ENCODE measurements at regions not wholly inside any gene's neighbourhood (a gene's known extent, or its start where the extent isn't known, plus 50 kb on each side); places are given as distances from the start of the nearest gene placed in this dataset.
"Not testable (repeated sequence)": the region's sequence is repeated elsewhere in the genome, so short reads cannot be mapped to it uniquely, and the experiment has no call there.

GRCh38 chr1:98575955-98576354 is 85.6 kb upstream of the SNX7 start:
- intact Hi-C loops (cut with micrococcal nuclease) = no loop called here
- H3K27me3 Mint-ChIP-seq = no peaks in the 10 kb centered on the region
- H3K4me3 Mint-ChIP-seq = no peak overlapping the region
- no peaks in the 10 kb centered on the region for H3K4me1 Mint-ChIP-seq (ENCODE audit: low read depth)
- peaks cover 8% of the 10 kb centered on the region for H3K9me3 Mint-ChIP-seq
- H3K27ac Mint-ChIP-seq = no peak overlapping the region
- no peaks in the 10 kb centered on the region for H3K36me3 Mint-ChIP-seq (ENCODE audit: low read depth)

- Mint-ChIP-seq H3K27ac (no peak overlapping the region), H3K9me3 (peaks cover 49% of the 10 kb centered on the region), H3K36me3 (ENCODE audit: low read depth) (no peaks in the 10 kb centered on the region), H3K4me1 (ENCODE audit: low read depth) (no peaks in the 10 kb centered on the region), H3K4me3 (no peak overlapping the region), H3K27me3 (no peaks in the 10 kb centered on the region)
- intact Hi-C loops (cut with micrococcal nuclease) = no loop called here
Measured at GRCh38 chr1:98565951-98566350, 95.6 kb upstream of the SNX7 start.

- intact Hi-C loops (cut with micrococcal nuclease) = no loop called here
- no peaks in the 10 kb centered on the region for H3K36me3 Mint-ChIP-seq (ENCODE audit: low read depth)
- no peaks in the 10 kb centered on the region for H3K4me1 Mint-ChIP-seq (ENCODE audit: low read depth)
- H3K27me3 Mint-ChIP-seq = no peaks in the 10 kb centered on the region
- H3K4me3 Mint-ChIP-seq = no peak overlapping the region
- H3K9me3 Mint-ChIP-seq = peaks cover 35% of the 10 kb centered on the region
- no peak overlapping the region for H3K27ac Mint-ChIP-seq
Measured at GRCh38 chr1:98559291-98559690, 102.2 kb upstream of the SNX7 start.

- no peak overlapping the region for H3K27ac Mint-ChIP-seq
- H3K27me3 Mint-ChIP-seq = no peaks in the 10 kb centered on the region
- intact Hi-C loops (cut with micrococcal nuclease) = no loop called here
Measured at GRCh38 chr1:98557895-98558294, 103.6 kb upstream of the SNX7 start.

GRCh38 chr1:98556521-98557158 is 104.9 kb upstream of the SNX7 start:
- Mint-ChIP-seq H3K27ac (no peak overlapping the region), H3K27me3 (no peaks in the 10 kb centered on the region), H3K9me3 (peaks cover 10% of the 10 kb centered on the region), H3K4me1 (ENCODE audit: low read depth) (no peaks in the 10 kb centered on the region), H3K4me3 (no peak overlapping the region), H3K36me3 (ENCODE audit: low read depth) (no peaks in the 10 kb centered on the region)
- intact Hi-C loops (cut with micrococcal nuclease) = no loop called here

More at GRCh38 chr1:98557895-98558294, 103.6 kb upstream of the SNX7 start:
- H3K36me3 Mint-ChIP-seq (ENCODE audit: low read depth) = no peaks in the 10 kb centered on the region
- no peaks in the 10 kb centered on the region for H3K4me1 Mint-ChIP-seq (ENCODE audit: low read depth)
- peaks cover 21% of the 10 kb centered on the region for H3K9me3 Mint-ChIP-seq
- no peak overlapping the region for H3K4me3 Mint-ChIP-seq

- Mint-ChIP-seq H3K4me3 (no peak overlapping the region), H3K4me1 (ENCODE audit: low read depth) (no peaks in the 10 kb centered on the region), H3K9me3 (peaks cover 8% of the 10 kb centered on the region), H3K36me3 (ENCODE audit: low read depth) (no peaks in the 10 kb centered on the region), H3K27me3 (no peaks in the 10 kb centered on the region), H3K27ac (no peak overlapping the region)
- intact Hi-C loops (cut with micrococcal nuclease) = no loop called here
Measured at GRCh38 chr1:98555814-98556213, 105.7 kb upstream of the SNX7 start.

- H3K4me1 Mint-ChIP-seq (ENCODE audit: low read depth); H3K36me3 Mint-ChIP-seq (ENCODE audit: low read depth); H3K27ac Mint-ChIP-seq; intact Hi-C loops (cut with micrococcal nuclease); H3K27me3 Mint-ChIP-seq; H3K9me3 Mint-ChIP-seq; H3K4me3 Mint-ChIP-seq: not testable (repeated sequence)
Measured at GRCh38 chr1:98552576-98553074, 108.9 kb upstream of the SNX7 start.

GRCh38 chr1:98550076-98550475 is 111.4 kb upstream of the SNX7 start:
- no peak overlapping the region for H3K4me3 Mint-ChIP-seq
- H3K9me3 Mint-ChIP-seq = peaks cover 8% of the 10 kb centered on the region
- no peaks in the 10 kb centered on the region for H3K4me1 Mint-ChIP-seq (ENCODE audit: low read depth)
- no peaks in the 10 kb centered on the region for H3K27me3 Mint-ChIP-seq
- intact Hi-C loops (cut with micrococcal nuclease) = no loop called here
- no peaks in the 10 kb centered on the region for H3K36me3 Mint-ChIP-seq (ENCODE audit: low read depth)
- no peak overlapping the region for H3K27ac Mint-ChIP-seq

- H3K4me3 Mint-ChIP-seq = no peak overlapping the region
- no peaks in the 10 kb centered on the region for H3K36me3 Mint-ChIP-seq (ENCODE audit: low read depth)
- H3K4me1 Mint-ChIP-seq (ENCODE audit: low read depth) = no peaks in the 10 kb centered on the region
- intact Hi-C loops (cut with micrococcal nuclease) = no loop called here
- H3K27me3 Mint-ChIP-seq = no peaks in the 10 kb centered on the region
- H3K9me3 Mint-ChIP-seq = peaks cover 3% of the 10 kb centered on the region
- no peak overlapping the region for H3K27ac Mint-ChIP-seq
Measured at GRCh38 chr1:98546319-98546718, 115.2 kb upstream of the SNX7 start.

GRCh38 chr1:98538106-98538505 is 123.4 kb upstream of the SNX7 start:
- Mint-ChIP-seq H3K27me3 (no peaks in the 10 kb centered on the region), H3K36me3 (ENCODE audit: low read depth) (no peaks in the 10 kb centered on the region), H3K9me3 (peaks cover 15% of the 10 kb centered on the region), H3K4me3 (no peak overlapping the region), H3K4me1 (ENCODE audit: low read depth) (no peaks in the 10 kb centered on the region), H3K27ac (no peak overlapping the region)
- intact Hi-C loops (cut with micrococcal nuclease) = no loop called here

GRCh38 chr1:98523256-98523655 is 138.3 kb upstream of the SNX7 start:
- no peak overlapping the region for H3K27ac Mint-ChIP-seq
- H3K36me3 Mint-ChIP-seq (ENCODE audit: low read depth) = no peaks in the 10 kb centered on the region
- H3K4me3 Mint-ChIP-seq = no peak overlapping the region
- H3K4me1 Mint-ChIP-seq (ENCODE audit: low read depth) = no peaks in the 10 kb centered on the region
- peaks cover 48% of the 10 kb centered on the region for H3K9me3 Mint-ChIP-seq
- intact Hi-C loops (cut with micrococcal nuclease) = no loop called here
- no peaks in the 10 kb centered on the region for H3K27me3 Mint-ChIP-seq

GRCh38 chr1:98516306-98516705 is 145.2 kb upstream of the SNX7 start:
- no peaks in the 10 kb centered on the region for H3K4me1 Mint-ChIP-seq (ENCODE audit: low read depth)
- peaks cover 24% of the 10 kb centered on the region for H3K9me3 Mint-ChIP-seq
- no peaks in the 10 kb centered on the region for H3K36me3 Mint-ChIP-seq (ENCODE audit: low read depth)
- H3K27me3 Mint-ChIP-seq = no peaks in the 10 kb centered on the region
- no peak overlapping the region for H3K4me3 Mint-ChIP-seq
- intact Hi-C loops (cut with micrococcal nuclease) = no loop called here
- no peak overlapping the region for H3K27ac Mint-ChIP-seq

GRCh38 chr1:98515744-98516143 is 145.8 kb upstream of the SNX7 start:
- H3K4me3 Mint-ChIP-seq = no peak overlapping the region
- no peaks in the 10 kb centered on the region for H3K36me3 Mint-ChIP-seq (ENCODE audit: low read depth)
- H3K27ac Mint-ChIP-seq = no peak overlapping the region
- H3K4me1 Mint-ChIP-seq (ENCODE audit: low read depth) = no peaks in the 10 kb centered on the region
- intact Hi-C loops (cut with micrococcal nuclease) = no loop called here
- H3K27me3 Mint-ChIP-seq = no peaks in the 10 kb centered on the region
- H3K9me3 Mint-ChIP-seq = peaks cover 24% of the 10 kb centered on the region

- H3K27me3 Mint-ChIP-seq; intact Hi-C loops (cut with micrococcal nuclease); H3K4me3 Mint-ChIP-seq; H3K4me1 Mint-ChIP-seq (ENCODE audit: low read depth); H3K27ac Mint-ChIP-seq; H3K36me3 Mint-ChIP-seq (ENCODE audit: low read depth): not testable (repeated sequence)
- H3K9me3 Mint-ChIP-seq = peaks cover 17% of the 10 kb centered on the region
Measured at GRCh38 chr1:98512216-98512615, 149.3 kb upstream of the SNX7 start.

- no peaks in the 10 kb centered on the region for H3K27me3 Mint-ChIP-seq
- H3K9me3 Mint-ChIP-seq = peaks cover 44% of the 10 kb centered on the region
- no peak overlapping the region for H3K4me3 Mint-ChIP-seq
- no peak overlapping the region for H3K27ac Mint-ChIP-seq
- intact Hi-C loops (cut with micrococcal nuclease) = no loop called here
- H3K36me3 Mint-ChIP-seq (ENCODE audit: low read depth) = no peaks in the 10 kb centered on the region
- no peaks in the 10 kb centered on the region for H3K4me1 Mint-ChIP-seq (ENCODE audit: low read depth)
Measured at GRCh38 chr1:98503771-98504170, 157.8 kb upstream of the SNX7 start.
